DOHH2 (cell line): ENCODE measurements at regions not wholly inside any gene's neighbourhood (a gene's known extent, or its start where the extent isn't known, plus 50 kb on each side); places are given as distances from the start of the nearest gene placed in this dataset.

Experiments used
- CTCF ChIP-seq: fragments of 200-600 bp; sonication (generic); IDR thresholded peaks from one replicate; pipeline ENCODE4 v1.5.1; 2014; ENCODE audit warnings: antibody characterized with exemption, mild to moderate bottlenecking, low read depth, low read length; ENCODE audit not compliant: poor library complexity, severe bottlenecking
- EZH2phosphoT487 ChIP-seq: fragments of 200-600 bp; sonication (generic); IDR thresholded peaks from 2 replicates; pipeline ENCODE4 v1.6.1; 2017; ENCODE audit warnings: borderline replicate concordance, mild to moderate bottlenecking, antibody characterized with exemption, low read length, moderate library complexity, mixed read lengths

- TF ChIP-seq CTCF, result no peak
- TF ChIP-seq EZH2phosphoT487, result no peak
Observed at GRCh38 chr9:76561050-76561713, 102.2 kb downstream of the GCNT1 start.
